GM19438 (cell line): ENCODE measurements at regions not wholly inside any gene's neighbourhood (a gene's known extent, or its start where the extent isn't known, plus 50 kb on each side); places are given as distances from the start of the nearest gene placed in this dataset.

Experiments used
- ATAC-seq: cut with Tn5 transposase; IDR thresholded peaks from one replicate; pipeline ENCODE4 v1.9.1; 2021; ENCODE audit warnings: low read depth; ENCODE audit not compliant: unreplicated experiment

DNA sequence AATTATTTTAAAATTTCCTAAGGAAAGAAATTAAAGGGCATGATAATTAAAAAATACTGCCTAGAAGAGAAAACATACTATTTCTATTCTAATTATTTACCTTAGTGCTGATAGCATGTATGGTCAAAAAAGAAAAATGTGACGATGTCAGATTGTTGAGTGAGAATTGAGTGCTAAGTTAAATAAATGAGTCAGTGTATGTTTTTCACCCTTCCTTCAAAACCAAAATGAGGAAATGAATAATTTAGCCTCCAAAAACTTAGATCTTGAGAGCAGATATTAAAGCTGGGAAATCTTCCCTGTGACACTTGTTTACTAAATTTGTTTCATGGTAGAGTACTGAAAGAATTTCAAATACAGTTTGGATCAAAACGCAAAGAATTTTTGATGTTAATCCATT is 58.6 kb upstream of the NYAP2 start:
- no peak for ATAC-seq

DNA sequence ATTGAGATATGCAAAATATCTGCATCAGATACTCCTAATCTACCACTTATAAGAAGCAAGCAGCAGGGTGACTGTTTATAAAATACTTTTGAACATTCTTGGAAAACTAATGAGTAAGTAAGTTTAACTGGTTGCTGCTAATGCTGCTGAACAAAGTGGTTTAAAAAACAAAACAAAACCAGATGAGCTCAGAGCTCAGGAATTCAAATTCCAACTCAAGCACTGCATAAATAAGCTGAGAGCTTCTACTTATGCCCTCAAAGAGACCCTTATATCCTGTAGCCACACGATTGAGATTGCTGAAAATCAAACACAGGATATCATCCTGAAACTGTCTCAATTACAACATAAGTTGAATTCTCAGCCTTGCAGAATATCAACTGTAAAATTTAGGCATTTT is 62.3 kb upstream of the NYAP2 start:
- ATAC-seq = no peak

DNA sequence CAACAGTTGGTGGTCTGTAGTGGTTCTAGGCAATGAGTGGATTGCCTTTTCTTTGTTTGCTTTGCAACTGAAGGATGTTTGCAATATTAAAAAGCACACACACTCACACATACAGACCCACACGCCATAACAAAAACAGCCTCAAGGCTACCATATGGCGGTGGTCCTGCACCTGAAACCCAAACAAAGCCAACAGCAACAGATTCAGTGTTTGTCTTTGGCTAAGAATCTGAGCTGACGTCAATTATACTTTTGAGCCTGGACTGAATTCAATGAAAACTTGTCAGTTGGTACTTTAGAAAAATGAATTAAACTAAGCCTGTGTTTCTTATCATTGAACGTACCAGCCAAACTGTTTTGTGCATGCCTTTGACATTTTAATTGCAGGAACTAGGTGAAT is 65.0 kb upstream of the NYAP2 start:
- no peak for ATAC-seq

- no peak for ATAC-seq
These were observed 71.3 kb upstream of the NYAP2 start for GRCh38 chr2:225328192-225328591.

DNA sequence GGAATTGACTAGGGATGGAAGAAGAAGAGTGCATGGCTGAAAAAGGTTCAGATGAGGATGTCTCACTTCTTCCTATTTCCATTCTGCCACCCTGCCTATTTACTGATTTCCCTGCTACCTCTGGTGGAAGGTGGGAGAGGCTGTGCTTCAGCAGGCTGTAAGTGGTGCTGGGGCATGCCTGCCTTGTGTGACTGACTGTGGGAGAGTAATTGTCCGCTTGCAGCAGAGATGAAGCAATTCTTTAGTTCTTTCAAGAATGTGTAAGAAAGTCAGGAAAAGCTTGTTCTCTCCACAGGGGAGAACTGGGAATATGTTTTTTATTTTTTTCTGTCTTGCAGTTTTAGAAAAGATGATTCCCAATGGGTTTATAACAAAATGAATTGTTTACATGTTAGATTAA is 72.5 kb upstream of the NYAP2 start:
- no peak for ATAC-seq

DNA sequence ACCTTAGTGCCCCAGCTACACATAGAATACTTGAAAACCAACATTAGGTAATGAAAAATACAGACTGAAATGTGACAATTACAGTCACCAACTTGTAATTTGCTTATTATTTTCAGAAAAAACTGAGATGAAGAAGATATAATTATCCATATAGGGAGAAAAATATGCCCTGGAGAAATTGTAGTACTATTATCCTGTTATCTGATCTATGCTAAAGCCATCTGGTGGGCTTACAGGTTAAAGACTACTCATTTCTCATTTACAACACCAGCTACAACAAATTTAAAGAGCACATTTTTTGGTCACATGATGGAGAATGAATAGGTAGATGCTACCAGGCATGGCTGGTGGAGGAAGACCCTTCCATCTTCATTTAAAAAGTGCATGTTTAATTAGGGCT is 79.6 kb upstream of the NYAP2 start:
- no peak for ATAC-seq

DNA sequence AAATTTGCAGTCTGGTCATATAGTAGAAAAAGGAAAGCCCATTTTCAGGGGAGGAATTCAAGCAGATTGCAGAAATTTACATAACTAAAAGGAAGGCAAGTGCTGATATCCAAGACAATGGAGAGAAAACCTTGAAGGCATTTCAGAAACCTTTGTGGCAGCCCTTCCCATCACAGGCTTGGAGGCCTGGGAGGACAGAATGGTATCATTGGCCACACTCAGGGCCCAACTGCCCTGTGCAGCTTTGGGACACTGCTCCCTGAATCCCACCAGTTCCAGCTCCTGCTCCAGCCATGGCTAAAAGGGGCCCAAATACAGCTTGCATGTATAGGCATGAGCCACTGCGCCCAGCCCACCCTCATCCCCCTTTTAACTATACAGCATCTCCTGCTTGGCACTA is 81.1 kb upstream of the NYAP2 start:
- no peak for ATAC-seq

DNA sequence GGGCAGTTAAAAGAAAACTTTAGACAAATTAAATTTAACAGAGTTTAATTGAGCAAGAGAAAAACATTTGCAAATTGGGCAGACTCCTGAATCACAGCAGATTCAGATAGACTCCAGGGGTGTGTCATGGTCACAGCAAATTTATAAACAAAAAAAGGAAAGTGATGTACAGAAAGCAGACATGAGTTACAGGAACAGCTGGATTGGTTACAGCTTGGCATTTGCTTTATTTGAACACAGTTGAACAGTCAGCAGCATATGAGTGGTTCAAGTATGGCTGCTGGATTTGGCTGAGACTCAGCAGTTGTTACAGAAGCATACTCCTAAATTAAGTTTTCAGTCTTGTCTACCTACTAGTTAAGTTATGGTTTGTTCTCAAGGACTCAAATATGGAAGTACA is 82.3 kb upstream of the NYAP2 start:
- no peak for ATAC-seq

DNA sequence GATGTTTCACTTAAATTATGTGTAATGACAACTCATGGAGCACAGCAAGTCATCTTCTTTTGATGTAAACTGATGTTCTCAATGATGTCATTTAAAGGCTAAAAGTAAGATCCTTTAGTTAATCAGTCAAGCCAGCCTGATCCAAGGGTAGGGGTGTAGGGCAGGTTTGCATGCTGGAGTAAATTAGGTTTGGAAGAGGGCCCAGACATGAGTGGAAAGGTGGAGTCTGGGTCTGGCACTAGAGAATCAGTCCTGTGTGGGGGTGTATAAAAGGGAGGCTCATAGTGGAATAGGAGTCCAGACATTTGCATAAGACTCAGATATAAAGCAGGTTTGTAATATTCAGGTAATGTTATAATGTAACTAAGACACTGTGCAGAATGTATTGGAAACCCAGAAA is 88.8 kb upstream of the NYAP2 start:
- no peak for ATAC-seq

DNA sequence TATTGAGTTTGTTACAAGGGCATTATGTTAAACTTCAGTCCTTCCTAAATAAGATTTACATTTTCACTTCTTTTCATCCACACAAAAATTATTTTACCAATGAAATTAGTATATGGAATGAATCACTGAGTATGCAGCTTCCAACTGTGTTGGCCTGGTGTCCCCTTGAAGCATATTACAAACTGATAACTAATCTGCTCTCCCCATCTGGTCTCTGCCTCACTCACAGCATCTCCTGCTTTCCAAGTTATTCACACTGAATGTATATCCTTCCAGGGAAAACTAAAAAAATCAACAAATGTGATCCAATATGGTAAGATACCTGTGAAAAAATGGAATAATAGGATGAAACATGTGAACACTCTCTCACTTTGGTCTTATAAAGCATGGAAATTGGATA is 90.0 kb upstream of the NYAP2 start:
- ATAC-seq = no peak

DNA sequence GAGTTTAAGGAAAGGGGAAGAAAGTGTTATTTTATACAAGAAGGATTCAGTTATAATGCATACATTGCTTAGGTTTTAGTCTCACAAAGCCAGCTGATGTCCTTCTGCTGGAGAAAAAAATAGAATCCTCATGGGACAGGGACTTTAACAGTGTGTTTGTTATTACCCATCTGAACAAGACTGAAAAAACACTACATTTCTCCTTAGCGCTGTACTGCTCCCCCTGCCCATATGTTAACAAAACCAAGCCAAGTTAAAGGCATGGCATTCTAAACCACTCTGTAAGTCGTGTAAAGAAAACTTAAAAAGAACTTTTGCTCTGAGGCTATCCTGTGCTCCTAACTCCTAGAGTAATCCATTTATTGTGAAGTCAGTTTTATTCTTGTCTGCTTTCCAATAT is 102.6 kb upstream of the NYAP2 start:
- ATAC-seq = no peak

DNA sequence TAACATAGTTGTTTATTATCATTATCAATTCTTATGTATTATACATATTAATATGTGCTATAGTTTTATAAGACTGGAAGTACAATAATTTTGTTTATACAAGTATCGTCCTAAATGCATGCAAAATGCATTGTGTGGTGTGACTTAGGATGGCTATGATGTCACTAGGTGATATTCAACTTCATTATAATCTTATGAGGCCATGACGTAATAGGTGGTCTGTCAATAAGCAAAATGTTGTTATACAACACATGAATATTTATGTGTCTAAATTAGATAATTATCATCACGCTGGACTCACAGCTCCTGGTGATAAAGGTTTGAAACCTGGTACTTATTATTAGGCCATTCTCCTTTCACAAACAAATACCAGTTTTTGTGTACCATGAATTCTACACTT is 104.4 kb upstream of the NYAP2 start:
- no peak for ATAC-seq

GRCh38 chr2:225293638-225294037 is 105.9 kb upstream of the NYAP2 start:
- no peak for ATAC-seq

DNA sequence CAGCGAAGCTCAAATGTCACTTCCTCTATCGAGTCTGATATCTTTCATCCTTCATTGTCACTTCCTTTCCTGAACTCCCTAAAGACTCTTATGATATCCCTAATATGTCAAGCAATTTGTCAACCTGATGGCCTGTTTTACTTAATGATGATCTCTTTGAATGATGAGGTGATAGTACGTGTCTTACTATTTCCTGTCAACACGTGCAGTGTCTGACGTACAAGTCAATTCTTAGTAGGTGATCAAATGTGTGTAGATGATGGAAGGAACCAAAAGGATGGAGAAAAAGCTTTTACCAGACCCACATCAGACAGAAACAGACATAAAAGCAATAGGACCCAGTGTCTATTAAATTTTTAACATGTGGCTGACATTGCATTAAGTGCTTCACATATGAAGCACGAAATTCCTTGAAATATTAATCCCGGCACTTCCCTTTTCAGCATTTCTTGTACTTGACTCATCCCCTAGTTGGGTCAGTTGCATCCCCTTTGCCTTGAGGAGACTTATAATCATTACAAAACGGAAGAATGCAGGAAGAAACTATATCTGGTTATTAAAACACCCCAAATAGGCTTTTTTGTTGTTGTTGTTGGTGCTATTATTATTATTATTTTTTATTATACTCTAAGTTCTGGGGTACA is 108.6 kb upstream of the NYAP2 start:
- ATAC-seq = no peak

DNA sequence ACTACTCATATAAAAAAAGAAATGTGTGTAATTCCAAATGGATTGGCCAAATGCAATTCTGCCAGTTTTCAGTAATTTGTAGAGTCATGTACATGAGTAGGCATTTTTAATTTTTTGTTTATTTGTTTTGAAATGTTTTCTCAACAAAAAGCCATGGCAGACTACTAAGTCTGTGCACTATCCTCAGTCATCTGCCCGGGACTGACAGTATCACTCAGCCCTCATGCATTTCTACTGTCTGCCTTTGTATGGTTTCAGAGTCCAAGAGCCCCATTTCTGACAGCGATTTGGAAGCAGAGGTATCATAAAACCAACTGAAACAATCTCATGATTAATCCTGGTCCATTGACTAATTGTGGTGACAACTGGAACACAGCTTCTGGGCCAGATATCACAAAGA is 109.9 kb upstream of the NYAP2 start:
- ATAC-seq = no peak

- ATAC-seq = no peak
These were observed 110.5 kb upstream of the NYAP2 start for GRCh38 chr2:225288986-225289385.

- ATAC-seq = peak; percentile 86
These were observed 116.4 kb upstream of the NYAP2 start for GRCh38 chr2:225282858-225283710.

- peak; percentile 76 for ATAC-seq
These were observed 123.3 kb upstream of the NYAP2 start for GRCh38 chr2:225276207-225276606.

DNA sequence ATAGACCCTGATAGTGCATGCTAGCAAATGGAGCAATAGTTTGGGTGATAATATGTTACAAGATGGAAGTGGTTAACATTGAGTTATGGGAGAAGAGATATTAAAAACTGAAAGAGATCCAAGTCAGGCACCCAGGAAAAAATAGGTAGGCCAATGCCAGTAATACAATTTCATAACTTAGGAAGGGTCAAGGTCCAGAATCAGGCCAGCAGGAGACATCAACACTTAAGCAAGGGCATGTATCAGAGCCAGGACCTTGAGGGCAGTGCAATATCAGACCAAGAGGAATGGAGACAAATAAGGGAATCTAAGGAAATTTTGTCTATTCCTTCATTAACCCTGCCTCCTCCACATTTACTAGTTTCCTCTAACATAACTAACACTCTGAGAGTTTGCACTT is 124.1 kb upstream of the NYAP2 start:
- no peak for ATAC-seq

GRCh38 chr2:225274751-225275150 is 124.8 kb upstream of the NYAP2 start:
- no peak for ATAC-seq

GRCh38 chr2:225272173-225272572 is 127.3 kb upstream of the NYAP2 start:
- ATAC-seq = no peak

DNA sequence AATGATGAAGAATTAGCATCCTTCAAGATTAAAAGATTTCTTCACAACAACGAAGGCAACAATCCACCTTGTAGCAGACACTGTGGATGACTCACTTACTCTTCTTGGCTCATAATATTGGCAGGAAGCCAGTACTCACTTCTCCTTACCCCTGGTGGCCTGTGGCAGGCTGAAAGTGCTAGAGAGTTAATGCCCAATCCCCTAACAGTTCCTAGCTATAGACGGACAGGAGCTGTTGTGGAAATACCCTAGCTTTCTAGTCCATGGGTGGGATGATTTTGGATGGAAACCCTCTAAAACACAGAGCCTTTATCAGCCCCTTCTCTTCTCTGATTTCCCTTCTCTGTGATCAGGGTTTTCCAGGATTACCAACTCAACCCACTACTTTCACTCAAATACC is 128.6 kb upstream of the NYAP2 start:
- peak; percentile 98 for ATAC-seq
